H1 (cell line): ENCODE measurements at regions not wholly inside any gene's neighbourhood (a gene's known extent, or its start where the extent isn't known, plus 50 kb on each side); places are given as distances from the start of the nearest gene placed in this dataset.

ENCODE experiments used
- CTCF ChIA-PET: fragments of 300-600 bp; sonication (Branson Sonifier 250); formaldehyde crosslinking; loops from one replicate; lab custom pipeline; 2021; ENCODE audit not compliant: partially characterized antibody; lab: Charles Lee
- POLR2A ChIA-PET: fragments of 300-600 bp; sonication (Branson Sonifier 250); formaldehyde crosslinking; loops from one replicate; lab custom pipeline; 2021; ENCODE audit warnings: inconsistent platforms; ENCODE audit not compliant: partially characterized antibody; lab: Charles Lee
- DNase-seq, 2 experiments: peaks; one replicate each; pipeline versions ENCODE4 v3.0.0 to v3.0.0-alpha.2; 2010 to 2022; ENCODE audit warnings: low spot score in 2 of 2, low read depth in 1 of 2, mixed read lengths in 1 of 2
- FAIRE-seq: peaks from 2 replicates; lab custom pipeline; 2011; peaks lifted over from hg19 to GRCh38; lab: Jason Lieb, UNC
- H2AFZ ChIP-seq: 2 replicates; pipeline ENCODE4 v1.8.1; 2012; ENCODE audit warnings: low read length, inconsistent platforms
- H2AK5ac ChIP-seq: 2 replicates; pipeline ENCODE4 v1.6.1; 2013; ENCODE audit warnings: low read depth, low read length
- H2BK120ac ChIP-seq: replicated peaks from 2 replicates; pipeline ENCODE3; 2013; ENCODE audit warnings: low read depth, low read length, inconsistent platforms
- H2BK12ac ChIP-seq: 2 replicates; pipeline ENCODE4 v1.6.1; 2013; ENCODE audit warnings: low read depth, low read length
- H2BK15ac ChIP-seq: 2 replicates; pipeline ENCODE4 v1.6.1; 2013; ENCODE audit warnings: low read length
- H2BK20ac ChIP-seq: 2 replicates; pipeline ENCODE4 v1.6.1; 2013; ENCODE audit warnings: low read length
- H2BK5ac ChIP-seq: 2 replicates; pipeline ENCODE4 v1.6.1; 2013; ENCODE audit warnings: low read depth, low read length
- H3K14ac ChIP-seq: 2 replicates; pipeline ENCODE4 v1.6.1; 2013; ENCODE audit warnings: inconsistent platforms; ENCODE audit not compliant: insufficient read length
- H3K18ac ChIP-seq: 2 replicates; pipeline ENCODE4 v1.6.1; 2013; ENCODE audit warnings: low read length; ENCODE audit errors: extremely low read depth
- H3K23ac ChIP-seq: 2 replicates; pipeline ENCODE4 v1.6.1; 2013; ENCODE audit warnings: inconsistent platforms; ENCODE audit not compliant: insufficient read length
- H3K23me2 ChIP-seq: 2 replicates; pipeline ENCODE4 v1.6.1; 2013; ENCODE audit warnings: low read depth, low read length
- H3K27ac ChIP-seq: 2 replicates; pipeline ENCODE4 v1.6.1; 2011; ENCODE audit warnings: low read depth, low read length, inconsistent platforms
- H3K27me3 ChIP-seq, 4 experiments: replicated peaks in 1 of 4; 1 replicate in 1 of 4; 2 replicates in 3 of 4; pipeline versions ENCODE4 v1.6.1 to v1.8.1; 2011 to 2013; ENCODE audit warnings: low read length in 3 of 4, mild to moderate bottlenecking in 3 of 4, inconsistent platforms in 2 of 4, mixed read lengths in 2 of 4, moderate library complexity in 1 of 4; ENCODE audit not compliant: control insufficient read depth in 3 of 4, insufficient read depth in 3 of 4; ENCODE audit errors: extremely low read depth in 1 of 4
- H3K36me3 ChIP-seq, 4 experiments: 2 replicates each; pipeline versions ENCODE4 v1.6.1 to v1.8.1; 2011 to 2013; ENCODE audit warnings: mild to moderate bottlenecking in 4 of 4, low read length in 3 of 4, moderate library complexity in 2 of 4, control low read depth in 1 of 4, inconsistent platforms in 1 of 4; ENCODE audit not compliant: insufficient read depth in 4 of 4, control insufficient read depth in 2 of 4
- H3K4ac ChIP-seq: replicated peaks from 2 replicates; pipeline ENCODE3; 2013; ENCODE audit warnings: low read length, low read depth, mixed read lengths, inconsistent platforms; ENCODE audit not compliant: insufficient read length
- H3K4me1 ChIP-seq, 4 experiments: replicated peaks in 1 of 4; 1 replicate in 1 of 4; 2 replicates in 3 of 4; pipeline versions ENCODE4 v1.6.1 to v1.8.1; 2011 to 2013; ENCODE audit warnings: low read length in 3 of 4, inconsistent platforms in 2 of 4, mixed read lengths in 1 of 4; ENCODE audit not compliant: insufficient read depth in 4 of 4, control insufficient read depth in 3 of 4
- H3K4me2 ChIP-seq, 2 experiments: 2 replicates each; pipeline versions ENCODE4 v1.6.1 to v1.8.1; 2011 to 2013; ENCODE audit warnings: low read depth in 2 of 2, low read length in 2 of 2, control low read depth in 1 of 2, inconsistent platforms in 1 of 2, mild to moderate bottlenecking in 1 of 2; ENCODE audit not compliant: insufficient read depth in 1 of 2
- H3K4me3 ChIP-seq, 4 experiments: fragments of 200-600, 300-600 bp in 1 of 4; sonication (generic), shearing (Covaris generic), sonication (Bioruptor Twin) in 1 of 4; 2 replicates each; pipeline versions ENCODE4 v1.5.1 to v1.8.1; 2011 to 2016; ENCODE audit warnings: low read length in 4 of 4, low read depth in 3 of 4, control low read depth in 2 of 4, inconsistent platforms in 2 of 4, mild to moderate bottlenecking in 2 of 4, mixed read lengths in 1 of 4, moderate library complexity in 1 of 4; ENCODE audit not compliant: insufficient read depth in 2 of 4; ENCODE audit errors: extremely low read depth in 1 of 4
- H3K56ac ChIP-seq: replicated peaks from 2 replicates; pipeline ENCODE3; 2013; ENCODE audit warnings: low read depth, mild to moderate bottlenecking, mixed read lengths, low read length, inconsistent platforms; ENCODE audit not compliant: insufficient read length
- H3K79me1 ChIP-seq: 2 replicates; pipeline ENCODE4 v1.6.1; 2013; ENCODE audit warnings: low read depth, low read length, control low read depth
- H3K79me2 ChIP-seq, 2 experiments: 2 replicates each; pipeline versions ENCODE4 v1.6.1 to v1.8.1; 2012 to 2013; ENCODE audit warnings: low read length in 2 of 2, mild to moderate bottlenecking in 2 of 2, inconsistent platforms in 1 of 2; ENCODE audit not compliant: insufficient read depth in 2 of 2, control insufficient read depth in 1 of 2
- H3K9ac ChIP-seq, 4 experiments: replicated peaks in 1 of 4; 1 replicate in 1 of 4; 2 replicates in 3 of 4; pipeline versions ENCODE4 v1.6.1 to v1.8.1; 2011 to 2013; ENCODE audit warnings: low read depth in 3 of 4, low read length in 3 of 4, control low read depth in 2 of 4, mild to moderate bottlenecking in 2 of 4, moderate library complexity in 2 of 4, inconsistent platforms in 1 of 4; ENCODE audit errors: extremely low read depth in 1 of 4
- H3K9me3 ChIP-seq, 2 experiments: 2 replicates each; pipeline versions ENCODE4 v1.6.1 to v1.8.1; 2012 to 2013; ENCODE audit warnings: mild to moderate bottlenecking in 2 of 2, moderate library complexity in 2 of 2, control low read depth in 1 of 2, inconsistent platforms in 1 of 2, low read depth in 1 of 2, low read length in 1 of 2, mixed read lengths in 1 of 2; ENCODE audit not compliant: insufficient read depth in 2 of 2
- H4K20me1 ChIP-seq, 2 experiments: replicated peaks in 1 of 2; 2 replicates each; pipeline versions ENCODE3 to v1.8.1; 2011 to 2013; ENCODE audit warnings: inconsistent platforms in 2 of 2, low read length in 2 of 2, mild to moderate bottlenecking in 1 of 2; ENCODE audit not compliant: insufficient read depth in 2 of 2, control insufficient read depth in 1 of 2
- H4K5ac ChIP-seq: 2 replicates; pipeline ENCODE4 v1.6.1; 2013; ENCODE audit warnings: low read length, low read depth, mixed read lengths, inconsistent platforms; ENCODE audit not compliant: insufficient read length
- H4K8ac ChIP-seq: 2 replicates; pipeline ENCODE4 v1.8.0; 2013; ENCODE audit warnings: mild to moderate bottlenecking, moderate library complexity, low read length, inconsistent platforms; ENCODE audit not compliant: insufficient read depth; ENCODE audit errors: extremely low read depth
- H4K91ac ChIP-seq: replicated peaks from 2 replicates; pipeline ENCODE3; 2013; ENCODE audit warnings: low read length, mixed read lengths, inconsistent platforms; ENCODE audit not compliant: insufficient read length
- CBX8 ChIP-seq: fragments of 300-800, 300-1000 bp; sonication (generic); IDR thresholded peaks from 2 replicates; pipeline ENCODE4 v1.7.1; 2016; ENCODE audit warnings: low read depth, low read length, borderline replicate concordance
- CEBPB ChIP-seq: IDR thresholded peaks from 2 replicates; pipeline ENCODE4 v1.6.1; 2012; ENCODE audit warnings: low read depth, low read length
- CHD2 ChIP-seq: IDR thresholded peaks from 2 replicates; pipeline ENCODE4 v1.6.1; 2012; ENCODE audit warnings: low read length, improper control_type of control experiment
- EGR1 ChIP-seq: IDR thresholded peaks from 2 replicates; pipeline ENCODE4 v1.6.1; 2011; ENCODE audit warnings: low read depth, low read length, borderline replicate concordance
- GABPA ChIP-seq: IDR thresholded peaks from 2 replicates; pipeline ENCODE4 v1.6.1; 2011; ENCODE audit warnings: mild to moderate bottlenecking, low read length, moderate library complexity, borderline replicate concordance; ENCODE audit not compliant: insufficient read depth
- KDM1A ChIP-seq: fragments of 200-600, 300-600 bp; sonication (generic); IDR thresholded peaks from 2 replicates; pipeline ENCODE4 v1.7.1; 2016; ENCODE audit warnings: mild to moderate bottlenecking, low read length, borderline replicate concordance
- KDM5A ChIP-seq: fragments of 200-600 bp; IDR thresholded peaks from 2 replicates; pipeline ENCODE4 v1.7.1; 2012; ENCODE audit warnings: mild to moderate bottlenecking, low read length, inconsistent platforms, mixed read lengths
- NRF1 ChIP-seq: IDR thresholded peaks from 2 replicates; pipeline ENCODE4 v1.6.1; 2011; ENCODE audit warnings: mild to moderate bottlenecking, low read depth, low read length, improper control_type of control experiment
- SRF ChIP-seq: IDR thresholded peaks from 2 replicates; pipeline ENCODE4 v1.6.1; 2011; ENCODE audit warnings: mild to moderate bottlenecking, low read depth, low read length, moderate library complexity
- TAF7 ChIP-seq: optimal IDR thresholded peaks from 2 replicates; pipeline ENCODE3; 2011; ENCODE audit warnings: low read depth, mild to moderate bottlenecking, inconsistent platforms, low read length, moderate library complexity, borderline replicate concordance
- TBP ChIP-seq: IDR thresholded peaks from 2 replicates; pipeline ENCODE4 v1.6.1; 2011; ENCODE audit warnings: low read depth, low read length, improper control_type of control experiment
- WGBS, 2 experiments: shearing (Covaris generic) in 1 of 2; methylation state at CpG; one replicate each; pipeline versions ENCODE4 v1.1.6 to v1.1.7; 2013 to 2015; ENCODE audit warnings: low lambda C conversion rate in 2 of 2, mixed read lengths in 2 of 2, inconsistent platforms in 1 of 2, low coverage in 1 of 2, missing lambda C conversion rate in 1 of 2; ENCODE audit not compliant: insufficient replicate concordance in 2 of 2, insufficient coverage in 1 of 2, insufficient read length in 1 of 2; ENCODE audit errors: extremely low coverage in 1 of 2, missing lambda C conversion rate in 1 of 2; 5-methylcytosine and 5-hydroxymethylcytosine counted together
- TF ChIP-seq, protein P1 (sequence below), 3 experiments: IDR thresholded peaks; 1 replicate in 2 of 3; 2 replicates in 1 of 3; pipeline versions ENCODE4 v1.5.1 to v1.6.1; 2011; ENCODE audit warnings: low read length in 3 of 3, mild to moderate bottlenecking in 3 of 3, inconsistent platforms in 2 of 3, low read depth in 1 of 3, moderate library complexity in 1 of 3; ENCODE audit not compliant: insufficient read depth in 1 of 3; ENCODE audit errors: control extremely low read depth in 1 of 3

DNA sequence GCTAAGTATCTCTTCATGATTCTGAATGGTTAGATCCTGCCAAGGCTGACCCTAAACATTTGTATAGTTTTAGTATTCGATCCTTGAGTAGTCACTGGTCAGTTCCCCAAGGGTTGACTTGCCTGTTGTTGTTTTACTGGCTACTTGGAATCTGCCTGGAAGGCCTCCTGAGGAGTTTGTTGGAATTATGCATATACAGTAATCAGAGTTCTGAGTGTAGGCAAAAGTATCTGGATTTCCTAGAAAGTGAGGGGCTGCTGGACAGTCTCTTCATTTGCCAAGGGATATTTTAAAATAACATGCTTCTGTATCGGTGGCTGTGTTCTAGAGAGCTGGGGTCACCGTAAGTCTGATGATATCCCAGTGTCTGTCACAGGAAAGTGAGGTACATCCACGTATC is 333.2 kb upstream of the C2CD4B start:
- 93% methylated on average over 4 of the region's 4 CpGs; no CpG with 5 or more reads in 1 of the 2 experiments for WGBS, 2 experiments
- no peak overlapping the region for H3K27ac ChIP-seq
- TF ChIP-seq SRF (no peak), CEBPB (no peak), NRF1 (no peak), GABPA (no peak), CHD2 (no peak), EGR1 (no peak), TAF7 (no peak), KDM1A (no peak), KDM5A (no peak), TBP (no peak), CBX8 (no peak)
- TF ChIP-seq, protein P1, sequence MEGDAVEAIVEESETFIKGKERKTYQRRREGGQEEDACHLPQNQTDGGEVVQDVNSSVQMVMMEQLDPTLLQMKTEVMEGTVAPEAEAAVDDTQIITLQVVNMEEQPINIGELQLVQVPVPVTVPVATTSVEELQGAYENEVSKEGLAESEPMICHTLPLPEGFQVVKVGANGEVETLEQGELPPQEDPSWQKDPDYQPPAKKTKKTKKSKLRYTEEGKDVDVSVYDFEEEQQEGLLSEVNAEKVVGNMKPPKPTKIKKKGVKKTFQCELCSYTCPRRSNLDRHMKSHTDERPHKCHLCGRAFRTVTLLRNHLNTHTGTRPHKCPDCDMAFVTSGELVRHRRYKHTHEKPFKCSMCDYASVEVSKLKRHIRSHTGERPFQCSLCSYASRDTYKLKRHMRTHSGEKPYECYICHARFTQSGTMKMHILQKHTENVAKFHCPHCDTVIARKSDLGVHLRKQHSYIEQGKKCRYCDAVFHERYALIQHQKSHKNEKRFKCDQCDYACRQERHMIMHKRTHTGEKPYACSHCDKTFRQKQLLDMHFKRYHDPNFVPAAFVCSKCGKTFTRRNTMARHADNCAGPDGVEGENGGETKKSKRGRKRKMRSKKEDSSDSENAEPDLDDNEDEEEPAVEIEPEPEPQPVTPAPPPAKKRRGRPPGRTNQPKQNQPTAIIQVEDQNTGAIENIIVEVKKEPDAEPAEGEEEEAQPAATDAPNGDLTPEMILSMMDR (IDR thresholded peaks at IDR 0.05; ENCODE audit: control extremely low read depth in 1 of 3, insufficient read depth in 1 of 3, low read depth in 1 of 3, low read length in 3 of 3) = no peak

More for the DNA sequence above, 333.2 kb upstream of the C2CD4B start:
- no peak overlapping the region for H3K56ac ChIP-seq
- no peak overlapping the region for H3K23ac ChIP-seq
- no peak overlapping the region for H3K14ac ChIP-seq
- H4K20me1 ChIP-seq = peaks cover 0 to 1% of the 10 kb centered on the region in 2 experiments
- no peak overlapping the region for H3K4me3 ChIP-seq
- ChIA-PET POLR2A (interaction anchor here (0.7 to 1.2 kb wide), 3 partner anchors 15 to 654 kb away, joined by 3 to 4 read pairs (median 3); no protein-coding TSS in a partner anchor), CTCF (interaction anchor here (0.9 kb wide), 1 partner anchor 13 kb away, joined by 3 read pairs; no protein-coding TSS in a partner anchor)
- FAIRE-seq (no peak), DNase-seq (no peak)
- no peak overlapping the region for H4K5ac ChIP-seq
- no peaks in the 10 kb centered on the region; the same call in 1 of the 2 replicates for H3K79me1 ChIP-seq
- no peak overlapping the region for H2BK12ac ChIP-seq
- no peaks in the 10 kb centered on the region; a peak in 1 of 7 replicates for H3K4me1 ChIP-seq
- H2BK15ac ChIP-seq = no peak overlapping the region
- H4K91ac ChIP-seq = no peak overlapping the region
- H2AK5ac ChIP-seq = no peak overlapping the region
- H4K8ac ChIP-seq = no peak overlapping the region
- H3K36me3 ChIP-seq = no peaks in the 10 kb centered on the region
- H2BK20ac ChIP-seq = no peak overlapping the region
- no peaks in the 10 kb centered on the region for H3K9me3 ChIP-seq
- no peaks in the 10 kb centered on the region for H3K23me2 ChIP-seq
- H3K27me3 ChIP-seq = no peaks in the 10 kb centered on the region
- H3K9ac ChIP-seq = no peak overlapping the region
- no peaks in the 10 kb centered on the region for H3K79me2 ChIP-seq
- H2AFZ ChIP-seq = no peak overlapping the region
- no peak overlapping the region for H2BK120ac ChIP-seq
- no peak overlapping the region for H3K4me2 ChIP-seq
- no peak overlapping the region for H2BK5ac ChIP-seq
- H3K4ac ChIP-seq = no peak overlapping the region
- H3K18ac ChIP-seq = no peak overlapping the region
